ENCODE measurements at regions not wholly inside any gene's neighbourhood (a gene's known extent, or its start where the extent isn't known, plus 50 kb on each side); places are given as distances from the start of the nearest gene placed in this dataset.
"Not testable (repeated sequence)": the region's sequence is repeated elsewhere in the genome, so short reads cannot be mapped to it uniquely, and the experiment has no call there.

DNA sequence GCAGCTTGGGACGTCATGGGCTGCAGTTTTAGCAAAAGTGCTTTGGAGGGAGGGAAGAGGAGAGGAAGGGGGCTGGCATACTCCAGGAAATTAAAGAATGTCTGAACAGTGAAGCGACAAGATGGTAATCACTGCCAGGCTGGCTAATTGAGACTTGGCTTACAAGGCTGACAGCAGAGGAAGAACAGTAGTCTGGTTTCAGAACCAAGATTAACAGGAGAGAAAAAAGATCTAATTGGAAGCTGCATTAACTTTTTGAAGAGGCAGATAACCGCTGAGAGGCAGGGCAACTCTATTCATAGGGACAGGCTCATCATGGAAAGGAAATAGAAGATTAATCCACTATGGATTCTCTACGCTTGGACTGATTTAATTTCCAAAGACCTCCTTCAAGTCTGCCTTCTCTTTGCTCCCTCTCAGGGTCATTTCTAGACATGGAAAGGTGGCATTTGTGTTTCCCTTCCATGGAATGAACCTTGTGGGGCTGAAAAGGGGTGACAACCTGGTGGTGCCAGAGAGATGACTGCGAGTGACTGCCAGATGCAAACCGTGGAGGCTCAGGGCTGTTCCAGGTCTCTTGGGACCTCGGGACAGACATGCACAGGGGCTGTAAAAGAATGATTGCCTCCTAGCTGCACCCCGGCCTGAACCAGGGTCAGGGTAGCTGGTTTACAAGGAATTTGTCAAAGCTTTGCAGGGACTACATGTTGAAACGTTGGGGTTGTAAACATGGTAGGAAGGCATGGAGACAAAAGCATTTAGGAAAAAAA lies 210.2 kb upstream of the NPY start:
- in situ Hi-C loops (cut with HindIII; ENCODE audit: low pct_unique_long_range_greater_than_20kb, low sequenced_read_pairs): no loop called here
- no peak for DNase-seq (ENCODE audit: low read depth, low spot score)

DNA sequence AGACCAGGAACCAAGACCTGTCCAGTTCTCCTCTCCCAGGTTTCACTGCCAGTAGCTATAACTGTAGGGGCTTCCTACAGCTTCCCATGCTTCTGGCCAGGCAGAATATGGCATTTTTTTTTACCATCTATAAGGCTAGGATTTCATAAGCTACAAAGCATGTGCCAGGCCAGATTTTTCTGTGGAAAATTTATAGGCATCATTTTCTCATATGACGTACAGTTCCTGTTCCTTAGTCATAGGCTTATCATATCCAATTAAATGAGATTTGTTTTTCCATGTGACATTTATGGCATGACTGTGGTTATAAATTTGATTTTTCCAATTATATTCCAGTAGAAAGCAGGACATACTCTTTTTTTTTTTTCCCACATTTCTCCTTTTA lies 208.6 kb upstream of the NPY start:
- in situ Hi-C loops (cut with HindIII; ENCODE audit: low pct_unique_long_range_greater_than_20kb, low sequenced_read_pairs): no loop called here
- DNase-seq (ENCODE audit: low read depth, low spot score): no peak

DNA sequence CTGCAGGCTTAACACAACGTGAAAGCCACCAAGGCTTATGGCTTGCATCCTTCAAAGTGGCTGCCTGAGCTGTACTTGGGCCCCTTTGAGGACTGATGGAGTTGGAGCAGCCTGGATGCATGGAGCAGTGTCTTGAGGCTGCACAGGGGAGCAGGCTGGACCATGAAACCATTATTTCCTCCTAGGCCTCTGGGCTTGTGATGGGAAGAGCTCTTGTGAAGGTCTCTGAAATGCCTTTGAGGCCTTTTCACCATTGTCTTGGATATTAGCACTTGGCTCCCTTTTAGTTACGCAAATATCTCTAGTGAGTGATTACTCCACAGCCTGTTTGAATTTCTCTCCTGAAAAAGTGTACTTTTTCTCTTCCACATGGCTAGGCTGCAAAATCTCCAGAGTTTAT lies 201.2 kb upstream of the NPY start:
- DNase-seq (ENCODE audit: low read depth, low spot score): no peak
- in situ Hi-C loops (cut with HindIII; ENCODE audit: low pct_unique_long_range_greater_than_20kb, low sequenced_read_pairs): no loop called here

DNA sequence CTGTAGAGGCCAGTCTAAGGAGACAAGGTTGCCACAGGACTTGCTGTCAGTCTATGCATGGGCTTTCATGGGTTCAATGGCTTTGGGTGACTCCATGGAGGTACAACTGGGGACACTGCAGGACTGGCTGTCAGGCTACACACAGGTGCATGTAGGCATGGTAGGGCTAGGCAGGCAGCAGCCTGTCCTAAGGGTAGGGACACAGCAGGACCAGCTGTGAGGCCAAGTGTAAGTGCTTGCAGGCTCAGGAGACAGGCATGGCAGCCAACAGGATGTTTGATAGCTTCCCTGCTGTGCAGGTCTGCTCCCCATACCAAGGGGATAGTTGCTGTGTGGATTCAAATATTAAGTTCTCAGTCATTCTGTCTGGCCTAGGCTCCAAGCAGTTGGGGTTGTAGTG lies 181.0 kb upstream of the NPY start:
- in situ Hi-C loops (cut with HindIII; ENCODE audit: low pct_unique_long_range_greater_than_20kb, low sequenced_read_pairs): no loop called here
- DNase-seq (ENCODE audit: low read depth, low spot score): no peak

- no peak for DNase-seq (ENCODE audit: low read depth, low spot score)
- in situ Hi-C loops (cut with HindIII; ENCODE audit: low pct_unique_long_range_greater_than_20kb, low sequenced_read_pairs): no loop called here
Measured at GRCh38 chr7:24108906-24109376, 175.0 kb upstream of the NPY start.

GRCh38 chr7:24110056-24110455 lies 173.9 kb upstream of the NPY start:
- in situ Hi-C loops (cut with HindIII; ENCODE audit: low pct_unique_long_range_greater_than_20kb, low sequenced_read_pairs): no loop called here
- no peak for DNase-seq (ENCODE audit: low read depth, low spot score)

GRCh38 chr7:24113506-24113905 lies 170.5 kb upstream of the NPY start:
- no peak for DNase-seq (ENCODE audit: low read depth, low spot score)
- in situ Hi-C loops (cut with HindIII; ENCODE audit: low pct_unique_long_range_greater_than_20kb, low sequenced_read_pairs): no loop called here

DNA sequence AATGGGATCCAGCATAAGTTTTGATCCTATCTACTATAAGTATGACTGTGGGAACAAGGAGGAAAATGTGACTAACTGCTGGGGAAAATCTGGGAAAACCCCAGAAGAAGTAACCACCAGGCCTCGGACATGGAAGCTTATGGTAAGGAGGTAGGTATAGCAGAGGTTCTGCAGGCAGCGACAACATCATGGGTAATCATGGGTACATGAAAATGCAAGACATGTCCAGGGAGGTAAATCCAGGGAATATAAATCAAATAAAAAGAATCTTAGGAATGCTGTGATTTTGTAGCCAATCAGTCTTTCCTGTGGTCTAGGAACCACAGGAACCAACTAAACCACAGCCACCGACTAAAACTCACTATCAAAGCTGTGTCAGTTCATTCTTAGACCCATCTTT lies 168.3 kb upstream of the NPY start:
- no peak for DNase-seq (ENCODE audit: low read depth, low spot score)
- in situ Hi-C loops (cut with HindIII; ENCODE audit: low pct_unique_long_range_greater_than_20kb, low sequenced_read_pairs): no loop called here

DNA sequence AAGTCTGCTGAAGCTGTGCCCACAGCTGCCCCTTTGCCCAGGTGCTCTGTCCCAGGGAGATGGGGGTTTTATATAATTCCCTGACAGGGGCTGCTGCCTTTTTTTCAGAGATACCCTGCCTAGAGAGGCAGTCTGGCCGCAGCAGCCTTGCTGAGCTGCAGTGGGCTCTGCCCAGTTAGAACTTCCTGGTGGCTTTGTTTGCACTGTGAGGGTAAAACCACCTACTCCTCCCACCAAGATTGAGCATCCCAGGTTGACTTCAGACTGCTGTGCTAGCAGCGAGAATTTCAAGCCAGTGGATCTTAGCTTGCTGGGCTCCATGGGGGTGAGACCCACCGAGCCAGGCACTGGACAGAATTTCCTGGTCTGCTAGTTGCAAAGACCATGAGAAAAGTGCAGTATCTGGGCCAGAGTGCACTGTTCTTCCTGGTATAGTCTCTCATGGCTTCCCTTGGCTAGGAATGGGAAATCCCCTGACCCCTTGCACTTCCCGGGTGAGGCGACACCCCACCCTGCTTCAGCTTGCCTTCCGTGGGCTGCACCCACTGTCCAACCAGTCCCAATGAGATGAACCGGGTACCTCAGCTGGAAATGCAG lies 166.0 kb upstream of the NPY start:
- in situ Hi-C loops (cut with HindIII; ENCODE audit: low pct_unique_long_range_greater_than_20kb, low sequenced_read_pairs); DNase-seq (ENCODE audit: low read depth, low spot score): not testable (repeated sequence)

- no peak for DNase-seq (ENCODE audit: low read depth, low spot score)
- in situ Hi-C loops (cut with HindIII; ENCODE audit: low pct_unique_long_range_greater_than_20kb, low sequenced_read_pairs): no loop called here
Measured at GRCh38 chr7:24119852-24120251, 164.1 kb upstream of the NPY start.

DNA sequence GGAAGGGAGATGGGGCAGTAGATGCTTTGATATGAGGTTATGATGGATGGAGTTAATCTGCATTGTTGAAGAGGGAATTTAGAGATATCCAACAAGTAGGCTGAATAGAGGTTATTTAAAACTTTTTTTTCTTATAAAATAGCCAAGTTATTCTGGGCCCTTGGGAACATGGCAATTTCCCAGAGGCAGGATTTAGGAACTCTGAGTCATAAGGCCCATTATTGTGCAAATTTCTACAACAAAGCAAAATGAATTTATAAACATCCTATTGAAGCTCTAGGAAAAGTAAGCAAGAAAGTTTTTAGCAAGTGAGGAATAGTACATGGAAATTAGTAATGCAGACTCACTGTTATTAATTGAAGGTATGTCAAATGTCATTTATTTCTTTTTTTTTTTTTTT lies 160.9 kb upstream of the NPY start:
- in situ Hi-C loops (cut with HindIII; ENCODE audit: low pct_unique_long_range_greater_than_20kb, low sequenced_read_pairs): no loop called here
- no peak for DNase-seq (ENCODE audit: low read depth, low spot score)

DNA sequence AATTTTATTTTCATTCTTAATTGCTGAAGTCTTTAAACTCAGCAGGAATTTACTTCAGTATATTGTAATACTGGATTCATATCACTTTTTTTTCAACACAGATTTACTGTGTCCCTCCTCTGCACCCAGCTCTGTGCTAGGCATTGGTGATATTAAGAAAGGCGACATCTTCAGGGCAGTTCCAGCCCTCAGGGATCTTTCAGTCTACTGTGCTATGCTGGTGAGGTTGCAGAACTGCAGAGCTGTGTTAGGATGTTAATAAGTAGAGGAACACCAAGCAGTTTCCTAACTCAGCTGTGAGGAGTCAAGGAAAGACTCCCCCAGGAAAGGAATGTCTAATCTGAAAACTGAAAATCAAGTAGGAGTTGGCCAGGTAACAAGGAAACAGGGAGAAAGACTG lies 158.2 kb upstream of the NPY start:
- in situ Hi-C loops (cut with HindIII; ENCODE audit: low pct_unique_long_range_greater_than_20kb, low sequenced_read_pairs): no loop called here
- DNase-seq (ENCODE audit: low read depth, low spot score): no peak

- DNase-seq (ENCODE audit: low read depth, low spot score): no peak
- in situ Hi-C loops (cut with HindIII; ENCODE audit: low pct_unique_long_range_greater_than_20kb, low sequenced_read_pairs): no loop called here
Measured at GRCh38 chr7:24127930-24128329, 156.1 kb upstream of the NPY start.

DNA sequence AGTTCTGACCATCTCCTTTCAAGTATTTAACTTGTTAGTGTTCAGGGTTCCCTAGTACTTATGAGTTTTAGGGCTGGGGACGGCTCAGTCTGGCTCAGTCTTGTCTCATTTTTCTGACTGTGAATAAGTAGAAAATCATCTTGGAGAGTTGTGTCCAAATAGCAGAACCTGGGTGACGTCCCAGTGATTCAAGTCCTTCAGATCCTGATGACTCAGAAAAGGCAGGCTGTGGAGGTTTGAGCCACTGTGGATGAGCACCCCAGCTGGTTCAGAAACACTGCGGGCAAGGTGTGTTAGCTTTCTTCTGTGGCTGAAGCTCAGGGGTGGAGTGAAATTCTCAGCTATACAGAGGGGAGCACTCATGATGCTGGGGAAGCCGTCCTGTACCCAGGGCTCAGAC lies 154.4 kb upstream of the NPY start:
- in situ Hi-C loops (cut with HindIII; ENCODE audit: low pct_unique_long_range_greater_than_20kb, low sequenced_read_pairs): no loop called here
- no peak for DNase-seq (ENCODE audit: low read depth, low spot score)

DNA sequence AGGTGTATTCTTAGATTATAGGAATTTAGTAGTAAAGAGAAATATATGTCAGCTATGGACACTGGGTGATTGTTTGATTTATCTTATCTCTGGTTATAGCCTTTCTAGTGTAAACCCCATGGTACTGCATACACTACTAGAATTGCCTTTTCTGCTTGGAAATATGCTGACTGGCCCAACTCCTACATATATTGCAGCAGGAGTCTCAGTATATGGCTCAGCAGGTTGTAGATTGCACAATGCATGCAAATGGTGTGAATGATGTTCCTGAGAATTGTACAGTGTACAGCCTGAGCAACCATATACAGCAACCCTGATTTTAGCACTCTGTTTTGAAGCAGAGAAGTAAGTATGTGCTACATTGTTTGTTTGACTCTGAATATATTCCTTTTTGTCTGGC lies 153.4 kb upstream of the NPY start:
- in situ Hi-C loops (cut with HindIII; ENCODE audit: low pct_unique_long_range_greater_than_20kb, low sequenced_read_pairs): no loop called here
- DNase-seq (ENCODE audit: low read depth, low spot score): no peak

DNA sequence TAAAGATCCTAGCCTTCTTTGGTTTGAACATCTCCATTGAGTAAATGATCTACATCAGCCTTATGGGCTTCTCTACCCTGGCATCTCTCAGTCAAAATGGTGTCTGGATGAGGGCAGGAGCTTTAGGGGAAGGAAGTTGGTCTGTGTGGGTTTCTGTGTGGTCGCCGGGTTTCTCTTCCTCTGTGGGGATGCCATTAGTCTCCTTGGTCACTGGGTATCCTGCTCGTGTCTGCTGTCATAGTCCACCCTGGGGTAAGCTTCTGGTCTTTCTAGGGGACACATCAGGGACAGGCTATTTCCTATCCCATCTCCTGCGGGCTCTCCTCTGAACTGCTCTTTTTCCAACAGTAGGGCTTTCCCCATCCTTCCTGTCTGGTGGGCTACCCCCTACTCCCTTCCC lies 150.3 kb upstream of the NPY start:
- no peak for DNase-seq (ENCODE audit: low read depth, low spot score)
- in situ Hi-C loops (cut with HindIII; ENCODE audit: low pct_unique_long_range_greater_than_20kb, low sequenced_read_pairs): no loop called here

DNA sequence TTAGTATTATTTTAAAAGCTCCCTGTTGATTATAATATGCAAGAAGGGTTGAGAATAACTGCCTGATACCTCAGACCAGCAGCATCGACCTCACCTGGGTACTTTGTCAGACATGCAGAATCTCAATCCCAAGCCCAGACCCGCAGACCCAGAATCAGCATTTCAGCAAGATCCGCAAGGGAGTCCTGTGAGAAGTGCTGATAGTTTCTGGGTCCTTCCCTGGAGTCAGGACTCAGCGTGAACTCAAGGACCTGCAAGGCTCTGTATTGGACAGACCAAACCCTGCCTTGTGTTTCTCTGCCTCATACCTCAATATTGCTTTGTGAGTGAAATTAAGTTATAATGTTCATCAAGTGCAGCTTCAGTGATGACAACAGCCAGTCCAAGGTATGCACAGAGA lies 149.5 kb upstream of the NPY start:
- in situ Hi-C loops (cut with HindIII; ENCODE audit: low pct_unique_long_range_greater_than_20kb, low sequenced_read_pairs): no loop called here
- DNase-seq (ENCODE audit: low read depth, low spot score): no peak

DNA sequence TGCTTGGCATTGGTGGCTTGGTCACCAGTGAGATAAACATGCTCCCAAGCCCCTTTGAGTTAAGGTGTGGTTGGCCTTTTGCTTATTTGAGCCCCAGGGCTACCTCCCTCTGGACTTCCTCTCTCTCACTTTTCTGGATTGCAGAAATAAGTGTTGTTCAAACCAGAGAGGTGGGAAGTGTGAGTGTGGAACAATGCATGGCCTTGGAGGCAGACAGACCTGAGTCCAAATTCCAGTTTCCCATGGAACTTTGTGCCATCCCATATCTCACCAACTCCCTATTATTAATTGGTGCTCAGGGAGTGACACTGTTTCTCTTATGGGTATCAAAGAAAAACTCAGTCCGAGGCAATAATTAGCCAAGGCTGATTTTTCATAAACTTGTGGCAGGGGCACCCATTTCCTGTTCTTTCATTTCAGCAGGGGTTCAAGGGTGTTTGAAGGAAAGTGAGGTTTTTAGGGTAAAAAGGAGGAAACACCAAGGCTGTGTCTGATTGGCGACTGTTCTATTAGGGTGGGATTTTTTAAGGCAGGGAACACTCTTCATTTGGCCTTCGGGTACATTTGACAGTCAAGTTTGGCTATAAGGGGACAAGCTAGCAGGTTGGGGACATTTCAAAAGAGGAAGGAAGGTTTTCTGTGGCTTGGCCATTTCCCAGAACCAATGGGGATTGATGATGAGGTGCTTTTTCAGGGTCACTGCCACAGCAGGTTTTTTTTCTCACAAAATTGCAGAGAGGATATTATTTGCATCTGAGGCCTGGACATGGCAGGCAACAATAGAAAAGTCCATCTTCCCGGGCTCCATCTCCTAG lies 148.8 kb upstream of the NPY start:
- no peak for DNase-seq (ENCODE audit: low read depth, low spot score)
- in situ Hi-C loops (cut with HindIII; ENCODE audit: low pct_unique_long_range_greater_than_20kb, low sequenced_read_pairs): no loop called here

DNA sequence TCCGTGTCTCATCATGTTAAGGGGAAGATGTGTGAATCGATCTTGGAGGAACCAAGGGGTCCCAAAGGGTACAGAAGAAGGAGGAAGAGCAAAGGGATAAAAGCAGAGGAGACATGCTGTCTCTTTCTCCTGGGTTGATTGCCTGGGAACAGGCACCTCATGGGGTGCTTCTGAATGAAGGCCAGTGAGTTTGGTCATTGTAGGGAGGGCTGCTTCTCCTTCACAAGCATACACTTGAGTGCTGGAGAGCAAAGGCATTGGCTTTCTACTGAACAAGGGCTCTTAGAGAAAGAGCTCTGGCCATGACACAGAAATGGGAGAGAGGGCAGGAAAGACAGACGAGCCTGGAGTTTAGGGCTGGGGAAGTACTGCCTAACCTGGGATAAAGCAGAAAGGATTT lies 146.7 kb upstream of the NPY start:
- DNase-seq (ENCODE audit: low read depth, low spot score): no peak
- in situ Hi-C loops (cut with HindIII; ENCODE audit: low pct_unique_long_range_greater_than_20kb, low sequenced_read_pairs): no loop called here

Measured in SK-MEL-5 (cell line).